H1 (cell line): ENCODE measurements at regions not wholly inside any gene's neighbourhood (a gene's known extent, or its start where the extent isn't known, plus 50 kb on each side); places are given as distances from the start of the nearest gene placed in this dataset.

ENCODE experiments used
- CTCF ChIA-PET: fragments of 300-600 bp; sonication (Branson Sonifier 250); formaldehyde crosslinking; loops from one replicate; lab custom pipeline; 2021; ENCODE audit not compliant: partially characterized antibody; lab: Charles Lee
- POLR2A ChIA-PET: fragments of 300-600 bp; sonication (Branson Sonifier 250); formaldehyde crosslinking; loops from one replicate; lab custom pipeline; 2021; ENCODE audit warnings: inconsistent platforms; ENCODE audit not compliant: partially characterized antibody; lab: Charles Lee
- DNase-seq, 2 experiments: peaks; one replicate each; pipeline versions ENCODE4 v3.0.0 to v3.0.0-alpha.2; 2010 to 2022; ENCODE audit warnings: low spot score in 2 of 2, low read depth in 1 of 2, mixed read lengths in 1 of 2
- FAIRE-seq: peaks from 2 replicates; lab custom pipeline; 2011; peaks lifted over from hg19 to GRCh38; lab: Jason Lieb, UNC
- H2AFZ ChIP-seq: 2 replicates; pipeline ENCODE4 v1.8.1; 2012; ENCODE audit warnings: low read length, inconsistent platforms
- H2AK5ac ChIP-seq: 2 replicates; pipeline ENCODE4 v1.6.1; 2013; ENCODE audit warnings: low read depth, low read length
- H2BK120ac ChIP-seq: replicated peaks from 2 replicates; pipeline ENCODE3; 2013; ENCODE audit warnings: low read depth, low read length, inconsistent platforms
- H2BK12ac ChIP-seq: 2 replicates; pipeline ENCODE4 v1.6.1; 2013; ENCODE audit warnings: low read depth, low read length
- H2BK15ac ChIP-seq: 2 replicates; pipeline ENCODE4 v1.6.1; 2013; ENCODE audit warnings: low read length
- H2BK20ac ChIP-seq: 2 replicates; pipeline ENCODE4 v1.6.1; 2013; ENCODE audit warnings: low read length
- H2BK5ac ChIP-seq: 2 replicates; pipeline ENCODE4 v1.6.1; 2013; ENCODE audit warnings: low read depth, low read length
- H3K14ac ChIP-seq: 2 replicates; pipeline ENCODE4 v1.6.1; 2013; ENCODE audit warnings: inconsistent platforms; ENCODE audit not compliant: insufficient read length
- H3K18ac ChIP-seq: 2 replicates; pipeline ENCODE4 v1.6.1; 2013; ENCODE audit warnings: low read length; ENCODE audit errors: extremely low read depth
- H3K23ac ChIP-seq: 2 replicates; pipeline ENCODE4 v1.6.1; 2013; ENCODE audit warnings: inconsistent platforms; ENCODE audit not compliant: insufficient read length
- H3K23me2 ChIP-seq: 2 replicates; pipeline ENCODE4 v1.6.1; 2013; ENCODE audit warnings: low read depth, low read length
- H3K27ac ChIP-seq: 2 replicates; pipeline ENCODE4 v1.6.1; 2011; ENCODE audit warnings: low read depth, low read length, inconsistent platforms
- H3K27me3 ChIP-seq, 4 experiments: replicated peaks in 1 of 4; 1 replicate in 1 of 4; 2 replicates in 3 of 4; pipeline versions ENCODE4 v1.6.1 to v1.8.1; 2011 to 2013; ENCODE audit warnings: low read length in 3 of 4, mild to moderate bottlenecking in 3 of 4, inconsistent platforms in 2 of 4, mixed read lengths in 2 of 4, moderate library complexity in 1 of 4; ENCODE audit not compliant: control insufficient read depth in 3 of 4, insufficient read depth in 3 of 4; ENCODE audit errors: extremely low read depth in 1 of 4
- H3K36me3 ChIP-seq, 4 experiments: 2 replicates each; pipeline versions ENCODE4 v1.6.1 to v1.8.1; 2011 to 2013; ENCODE audit warnings: mild to moderate bottlenecking in 4 of 4, low read length in 3 of 4, moderate library complexity in 2 of 4, control low read depth in 1 of 4, inconsistent platforms in 1 of 4; ENCODE audit not compliant: insufficient read depth in 4 of 4, control insufficient read depth in 2 of 4
- H3K4ac ChIP-seq: replicated peaks from 2 replicates; pipeline ENCODE3; 2013; ENCODE audit warnings: low read length, low read depth, mixed read lengths, inconsistent platforms; ENCODE audit not compliant: insufficient read length
- H3K4me1 ChIP-seq, 4 experiments: replicated peaks in 1 of 4; 1 replicate in 1 of 4; 2 replicates in 3 of 4; pipeline versions ENCODE4 v1.6.1 to v1.8.1; 2011 to 2013; ENCODE audit warnings: low read length in 3 of 4, inconsistent platforms in 2 of 4, mixed read lengths in 1 of 4; ENCODE audit not compliant: insufficient read depth in 4 of 4, control insufficient read depth in 3 of 4
- H3K4me2 ChIP-seq, 2 experiments: 2 replicates each; pipeline versions ENCODE4 v1.6.1 to v1.8.1; 2011 to 2013; ENCODE audit warnings: low read depth in 2 of 2, low read length in 2 of 2, control low read depth in 1 of 2, inconsistent platforms in 1 of 2, mild to moderate bottlenecking in 1 of 2; ENCODE audit not compliant: insufficient read depth in 1 of 2
- H3K4me3 ChIP-seq, 4 experiments: fragments of 200-600, 300-600 bp in 1 of 4; sonication (generic), shearing (Covaris generic), sonication (Bioruptor Twin) in 1 of 4; 2 replicates each; pipeline versions ENCODE4 v1.5.1 to v1.8.1; 2011 to 2016; ENCODE audit warnings: low read length in 4 of 4, low read depth in 3 of 4, control low read depth in 2 of 4, inconsistent platforms in 2 of 4, mild to moderate bottlenecking in 2 of 4, mixed read lengths in 1 of 4, moderate library complexity in 1 of 4; ENCODE audit not compliant: insufficient read depth in 2 of 4; ENCODE audit errors: extremely low read depth in 1 of 4
- H3K56ac ChIP-seq: replicated peaks from 2 replicates; pipeline ENCODE3; 2013; ENCODE audit warnings: low read depth, mild to moderate bottlenecking, mixed read lengths, low read length, inconsistent platforms; ENCODE audit not compliant: insufficient read length
- H3K79me1 ChIP-seq: 2 replicates; pipeline ENCODE4 v1.6.1; 2013; ENCODE audit warnings: low read depth, low read length, control low read depth
- H3K79me2 ChIP-seq, 2 experiments: 2 replicates each; pipeline versions ENCODE4 v1.6.1 to v1.8.1; 2012 to 2013; ENCODE audit warnings: low read length in 2 of 2, mild to moderate bottlenecking in 2 of 2, inconsistent platforms in 1 of 2; ENCODE audit not compliant: insufficient read depth in 2 of 2, control insufficient read depth in 1 of 2
- H3K9ac ChIP-seq, 4 experiments: replicated peaks in 1 of 4; 1 replicate in 1 of 4; 2 replicates in 3 of 4; pipeline versions ENCODE4 v1.6.1 to v1.8.1; 2011 to 2013; ENCODE audit warnings: low read depth in 3 of 4, low read length in 3 of 4, control low read depth in 2 of 4, mild to moderate bottlenecking in 2 of 4, moderate library complexity in 2 of 4, inconsistent platforms in 1 of 4; ENCODE audit errors: extremely low read depth in 1 of 4
- H3K9me3 ChIP-seq, 2 experiments: 2 replicates each; pipeline versions ENCODE4 v1.6.1 to v1.8.1; 2012 to 2013; ENCODE audit warnings: mild to moderate bottlenecking in 2 of 2, moderate library complexity in 2 of 2, control low read depth in 1 of 2, inconsistent platforms in 1 of 2, low read depth in 1 of 2, low read length in 1 of 2, mixed read lengths in 1 of 2; ENCODE audit not compliant: insufficient read depth in 2 of 2
- H4K20me1 ChIP-seq, 2 experiments: replicated peaks in 1 of 2; 2 replicates each; pipeline versions ENCODE3 to v1.8.1; 2011 to 2013; ENCODE audit warnings: inconsistent platforms in 2 of 2, low read length in 2 of 2, mild to moderate bottlenecking in 1 of 2; ENCODE audit not compliant: insufficient read depth in 2 of 2, control insufficient read depth in 1 of 2
- H4K5ac ChIP-seq: 2 replicates; pipeline ENCODE4 v1.6.1; 2013; ENCODE audit warnings: low read length, low read depth, mixed read lengths, inconsistent platforms; ENCODE audit not compliant: insufficient read length
- H4K8ac ChIP-seq: 2 replicates; pipeline ENCODE4 v1.8.0; 2013; ENCODE audit warnings: mild to moderate bottlenecking, moderate library complexity, low read length, inconsistent platforms; ENCODE audit not compliant: insufficient read depth; ENCODE audit errors: extremely low read depth
- H4K91ac ChIP-seq: replicated peaks from 2 replicates; pipeline ENCODE3; 2013; ENCODE audit warnings: low read length, mixed read lengths, inconsistent platforms; ENCODE audit not compliant: insufficient read length
- ATF2 ChIP-seq: IDR thresholded peaks from 2 replicates; pipeline ENCODE4 v1.6.1; 2012; ENCODE audit warnings: low read length, inconsistent platforms
- BCL11A ChIP-seq, 2 experiments: IDR thresholded peaks; one replicate each; pipeline ENCODE4 v1.6.1; 2011; ENCODE audit warnings: low read depth in 2 of 2, low read length in 2 of 2, mild to moderate bottlenecking in 2 of 2
- CREB1 ChIP-seq: IDR thresholded peaks from 2 replicates; pipeline ENCODE4 v1.6.1; 2012; ENCODE audit warnings: inconsistent platforms
- CTBP2 ChIP-seq: IDR thresholded peaks from 2 replicates; pipeline ENCODE4 v1.7.0; 2011; ENCODE audit warnings: borderline replicate concordance, mild to moderate bottlenecking, moderate library complexity, mixed read lengths, low read length; ENCODE audit not compliant: insufficient read depth, insufficient read length
- E2F6 ChIP-seq: IDR thresholded peaks from 2 replicates; pipeline ENCODE4 v1.6.1; 2012; ENCODE audit warnings: inconsistent platforms
- MAFK ChIP-seq: IDR thresholded peaks from 2 replicates; pipeline ENCODE4 v1.6.1; 2012; ENCODE audit warnings: low read depth, mild to moderate bottlenecking, improper control_type of control experiment, low read length
- NANOG ChIP-seq: IDR thresholded peaks from 2 replicates; pipeline ENCODE4 v1.6.1; 2011; ENCODE audit warnings: low read length, low read depth, mild to moderate bottlenecking, inconsistent platforms; ENCODE audit not compliant: insufficient read depth, poor library complexity, severe bottlenecking
- POLR2A ChIP-seq, 2 experiments: IDR thresholded peaks; 1 replicate in 1 of 2; 2 replicates in 1 of 2; pipeline ENCODE4 v1.6.1; 2011; ENCODE audit warnings: low read depth in 2 of 2, low read length in 2 of 2, mild to moderate bottlenecking in 2 of 2; ENCODE audit errors: control extremely low read depth in 1 of 2
- RNF2 ChIP-seq: fragments of 200-900, 300-1000 bp; sonication (generic); IDR thresholded peaks from 2 replicates; pipeline ENCODE4 v1.7.1; 2016; ENCODE audit warnings: borderline replicate concordance, low read depth, mild to moderate bottlenecking, antibody characterized with exemption, low read length; ENCODE audit not compliant: poor library complexity, severe bottlenecking; ENCODE audit errors: missing control alignments
- SP1 ChIP-seq: IDR thresholded peaks from 2 replicates; pipeline ENCODE4 v1.6.1; 2011; ENCODE audit warnings: low read depth, low read length
- SRF ChIP-seq: IDR thresholded peaks from 2 replicates; pipeline ENCODE4 v1.6.1; 2011; ENCODE audit warnings: mild to moderate bottlenecking, low read depth, low read length, moderate library complexity
- WGBS, 2 experiments: shearing (Covaris generic) in 1 of 2; methylation state at CpG; one replicate each; pipeline versions ENCODE4 v1.1.6 to v1.1.7; 2013 to 2015; ENCODE audit warnings: low lambda C conversion rate in 2 of 2, mixed read lengths in 2 of 2, inconsistent platforms in 1 of 2, low coverage in 1 of 2, missing lambda C conversion rate in 1 of 2; ENCODE audit not compliant: insufficient replicate concordance in 2 of 2, insufficient coverage in 1 of 2, insufficient read length in 1 of 2; ENCODE audit errors: extremely low coverage in 1 of 2, missing lambda C conversion rate in 1 of 2; 5-methylcytosine and 5-hydroxymethylcytosine counted together

- Histone ChIP-seq H4K20me1 (no peaks in the 10 kb centered on the region), H2AFZ (no peak overlapping the region), H2BK12ac (no peak overlapping the region), H3K14ac (no peak overlapping the region), H3K23ac (no peak overlapping the region), H3K27ac (no peak overlapping the region), H2BK15ac (no peak overlapping the region), H3K18ac (no peak overlapping the region), H2BK120ac (no peak overlapping the region), H2BK20ac (no peak overlapping the region), H3K27me3 (no peaks in the 10 kb centered on the region), H3K23me2 (no peaks in the 10 kb centered on the region), H3K56ac (no peak overlapping the region), H3K79me1 (no peaks in the 10 kb centered on the region), H3K4me1 (no peaks in the 10 kb centered on the region), H3K4ac (no peak overlapping the region), H4K91ac (no peak overlapping the region), H3K4me3 (no peak overlapping the region), H3K9ac (no peak overlapping the region), H3K36me3 (peaks cover 0 to 35% (median 2%) of the 10 kb centered on the region in 4 experiments; a peak in 5 of 8 replicates), H2BK5ac (no peak overlapping the region), H2AK5ac (no peak overlapping the region), H4K5ac (no peak overlapping the region), H3K9me3 (no peaks in the 10 kb centered on the region), H3K79me2 (no peaks in the 10 kb centered on the region), H3K4me2 (no peak overlapping the region), H4K8ac (no peak overlapping the region)
- 92% methylated on average over 1 of the region's 1 CpG; no CpG with 5 or more reads in 1 of the 2 experiments for WGBS, 2 experiments
- ChIA-PET POLR2A (no interaction called here), CTCF (interaction anchor here (0.6 to 2.9 kb wide), 4 partner anchors 10 to 265 kb away, joined by 3 to 18 read pairs (median 4); no protein-coding TSS in a partner anchor)
- no peak for DNase-seq
- FAIRE-seq, result no peak
- no peak for TF ChIP-seq POLR2A (IDR thresholded peaks at IDR 0.05; ENCODE audit: control extremely low read depth in 1 of 2, low read depth in 2 of 2, low read length in 2 of 2)
- TF ChIP-seq SRF, result no peak
- no peak for TF ChIP-seq E2F6
- TF ChIP-seq BCL11A (IDR thresholded peaks at IDR 0.05; ENCODE audit: low read depth in 2 of 2, low read length in 2 of 2), result no peak
- no peak for TF ChIP-seq ATF2
- no peak for TF ChIP-seq NANOG
- no peak for TF ChIP-seq MAFK
- TF ChIP-seq RNF2, result no peak
- TF ChIP-seq SP1, result no peak
- no peak for TF ChIP-seq CREB1
- TF ChIP-seq CTBP2, result no peak
These were observed 65.7 kb upstream of the ADAD1 start for GRCh38 chr4:122313006-122313646.
